HCT116 (cell line): ENCODE measurements at regions not wholly inside any gene's neighbourhood (a gene's known extent, or its start where the extent isn't known, plus 50 kb on each side); places are given as distances from the start of the nearest gene placed in this dataset.

Experiments
- ATAC-seq: fragments of 200-7000 bp; cut with Tn5 transposase; 2 replicates; pipeline ENCODE4 v1.9.1; 2020; ENCODE audit warnings: mild to moderate bottlenecking, moderate library complexity
- BruUV-seq: library from RNA; stranded (reverse); fragments of 400-500 nt; replicated peaks from 2 replicates; lab custom pipeline; 2021; lab: Mats Ljungman, UMichigan
- CTCF ChIA-PET: fragments of 300-600 bp; sonication (Branson Sonifier 250); formaldehyde crosslinking; loops from one replicate; lab custom pipeline; 2021; ENCODE audit warnings: antibody characterized with exemption; lab: Charles Lee
- POLR2A ChIA-PET: fragments of 300-600, 350-600 bp; sonication (Branson Sonifier 250); formaldehyde crosslinking; loops from one replicate; lab custom pipeline; 2021; ENCODE audit warnings: antibody characterized with exemption; lab: Charles Lee
- RAD21 ChIA-PET, 2 experiments: fragments of 300-600 bp; sonication (Branson Sonifier 250); formaldehyde crosslinking; loops; one replicate each; lab custom pipeline; 2023; ENCODE audit warnings: low total read pairs in 2 of 2; ENCODE audit not compliant: uncharacterized antibody in 2 of 2, unreplicated experiment in 2 of 2, low non-redundant PET in 1 of 2; lab: Charles Lee
- DNase-seq: peaks from one replicate; pipeline ENCODE4 v3.0.0-alpha.2; 2010; ENCODE audit warnings: low read depth, low spot score
- H2AFZ ChIP-seq: fragments of 200-600 bp; shearing (Covaris generic), sonication (generic); 2 replicates; pipeline ENCODE4 v1.6.1; 2017; ENCODE audit warnings: low read depth, mixed run types, mixed read lengths, antibody characterized with exemption, low read length; ENCODE audit not compliant: poor library complexity, severe bottlenecking
- H3K27ac ChIP-seq: 2 replicates; pipeline ENCODE4 v1.5.1; 2012; ENCODE audit warnings: low read depth, low read length
- H3K27me3 ChIP-seq: fragments of 200-600 bp; sonication (generic); 2 replicates; pipeline ENCODE4 v1.6.1; 2016; ENCODE audit warnings: mixed run types, low read length, mixed read lengths; ENCODE audit not compliant: insufficient read depth
- H3K36me3 ChIP-seq, 2 experiments: fragments of 200-500 bp in 1 of 2; fragments of 200-600 bp in 1 of 2; sonication (Bioruptor generic) in 1 of 2; sonication (generic) in 1 of 2; 2 replicates each; pipeline versions ENCODE4 v1.5.1 to v1.6.1; 2014 to 2016; ENCODE audit warnings: low read length in 2 of 2, inconsistent platforms in 1 of 2, mixed read lengths in 1 of 2, mixed run types in 1 of 2; ENCODE audit not compliant: insufficient read depth in 2 of 2, control insufficient read depth in 1 of 2
- H3K4me1 ChIP-seq, 2 experiments: fragments of 200-600 bp in 1 of 2; sonication (generic) in 1 of 2; 2 replicates each; pipeline versions ENCODE4 v1.5.1 to v1.6.1; 2012 to 2017; ENCODE audit warnings: low read length in 2 of 2, inconsistent platforms in 1 of 2, mild to moderate bottlenecking in 1 of 2, mixed read lengths in 1 of 2, mixed run types in 1 of 2, moderate library complexity in 1 of 2; ENCODE audit not compliant: insufficient read depth in 2 of 2, control insufficient read depth in 1 of 2
- H3K4me2 ChIP-seq: fragments of 200-600 bp; sonication (generic); 2 replicates; pipeline ENCODE4 v1.6.1; 2017; ENCODE audit warnings: mixed run types, low read length, mixed read lengths
- H3K4me3 ChIP-seq, 2 experiments: fragments of 200-600 bp in 1 of 2; sonication (generic) in 1 of 2; replicated peaks in 1 of 2; 2 replicates each; pipeline ENCODE4 v1.5.1; 2011 to 2016; ENCODE audit warnings: low read length in 2 of 2, control low read depth in 1 of 2, low read depth in 1 of 2, mild to moderate bottlenecking in 1 of 2, mixed read lengths in 1 of 2, mixed run types in 1 of 2
- H3K79me2 ChIP-seq: fragments of 200-600 bp; sonication (generic); 2 replicates; pipeline ENCODE4 v1.6.1; 2017; ENCODE audit warnings: mild to moderate bottlenecking, mixed run types, low read length, moderate library complexity, mixed read lengths; ENCODE audit not compliant: insufficient read depth
- H3K9ac ChIP-seq: fragments of 200-600 bp; sonication (generic); 2 replicates; pipeline ENCODE4 v1.6.1; 2016; ENCODE audit warnings: low read length, mixed read lengths
- H3K9me2 ChIP-seq: fragments of 200-600 bp; sonication (generic), shearing (Covaris generic); 2 replicates; pipeline ENCODE4 v1.6.1; 2017; ENCODE audit warnings: mixed run types, mild to moderate bottlenecking, moderate library complexity; ENCODE audit not compliant: insufficient read depth
- H3K9me3 ChIP-seq, 2 experiments: fragments of 200-500 bp in 1 of 2; fragments of 200-600 bp in 1 of 2; sonication (Bioruptor generic) in 1 of 2; sonication (generic) in 1 of 2; 2 replicates each; pipeline ENCODE4 v1.6.1; 2014 to 2017; ENCODE audit warnings: low read length in 2 of 2, mixed read lengths in 2 of 2, inconsistent platforms in 1 of 2, low read depth in 1 of 2, mild to moderate bottlenecking in 1 of 2, mixed run types in 1 of 2, moderate library complexity in 1 of 2; ENCODE audit not compliant: control insufficient read depth in 1 of 2, insufficient read depth in 1 of 2
- H4K20me1 ChIP-seq: fragments of 200-600 bp; sonication (generic), shearing (Covaris generic); 2 replicates; pipeline ENCODE4 v1.6.1; 2017; ENCODE audit warnings: mixed run types, mild to moderate bottlenecking, moderate library complexity; ENCODE audit not compliant: insufficient read depth
- CBX3 ChIP-seq: IDR thresholded peaks from 2 replicates; pipeline ENCODE4 v1.6.1; 2012; ENCODE audit warnings: low read depth
- EGR1 ChIP-seq: IDR thresholded peaks from 2 replicates; pipeline ENCODE4 v1.6.1; 2012; ENCODE audit warnings: low read depth
- ELF1 ChIP-seq: IDR thresholded peaks from 2 replicates; pipeline ENCODE4 v1.6.1; 2012; ENCODE audit warnings: low read depth, borderline replicate concordance
- EZH2phosphoT487 ChIP-seq: fragments of 200-600 bp; IDR thresholded peaks from 2 replicates; pipeline ENCODE4 v1.6.1; 2018; ENCODE audit warnings: antibody characterized with exemption, borderline replicate concordance
- JUND ChIP-seq: IDR thresholded peaks from 2 replicates; pipeline ENCODE4 v1.6.1; 2012
- POLR2A ChIP-seq: IDR thresholded peaks from 2 replicates; pipeline ENCODE4 v1.7.0; 2011; ENCODE audit warnings: borderline replicate concordance; ENCODE audit not compliant: insufficient read depth, insufficient read length; ENCODE audit errors: extremely low read depth
- RAD21 ChIP-seq: IDR thresholded peaks from 2 replicates; pipeline ENCODE4 v1.6.1; 2012; ENCODE audit warnings: low read depth, mild to moderate bottlenecking
- SIN3A ChIP-seq: IDR thresholded peaks from 2 replicates; pipeline ENCODE4 v1.6.1; 2012; ENCODE audit warnings: low read depth
- YY1 ChIP-seq: IDR thresholded peaks from 2 replicates; pipeline ENCODE4 v1.6.1; 2011; ENCODE audit warnings: low read length, low read depth, moderate library complexity, mild to moderate bottlenecking; ENCODE audit not compliant: insufficient replicate concordance; ENCODE audit errors: extremely low read depth
- ZNF274 ChIP-seq: fragments of 200-500 bp; sonication (Bioruptor generic); IDR thresholded peaks from 2 replicates; pipeline ENCODE4 v1.6.1; 2014; ENCODE audit warnings: mild to moderate bottlenecking, low read depth, low read length, inconsistent platforms
- intact Hi-C: fragments of 100-400 bp; cut with micrococcal nuclease; formaldehyde crosslinking; loops from 2 replicates; pipeline ENCODE4 v1.10.0; 2022
- TF ChIP-seq, protein P1 (sequence below): IDR thresholded peaks from 2 replicates; pipeline ENCODE4 v1.6.1; 2012; ENCODE audit warnings: low read depth
- TF ChIP-seq, protein P2 (sequence below), 3 experiments: fragments of 200-600 bp in 1 of 3; sonication (generic) in 1 of 3; IDR thresholded peaks in 2 of 3; conservative IDR thresholded peaks in 1 of 3; 2 replicates each; pipeline ENCODE4 v1.5.1; 2012 to 2017; ENCODE audit warnings: low read depth in 2 of 3, low read length in 2 of 3, antibody characterized with exemption in 1 of 3, borderline replicate concordance in 1 of 3, control low read depth in 1 of 3, mild to moderate bottlenecking in 1 of 3, mixed read lengths in 1 of 3, mixed run types in 1 of 3, moderate library complexity in 1 of 3; ENCODE audit not compliant: insufficient read depth in 1 of 3

DNA sequence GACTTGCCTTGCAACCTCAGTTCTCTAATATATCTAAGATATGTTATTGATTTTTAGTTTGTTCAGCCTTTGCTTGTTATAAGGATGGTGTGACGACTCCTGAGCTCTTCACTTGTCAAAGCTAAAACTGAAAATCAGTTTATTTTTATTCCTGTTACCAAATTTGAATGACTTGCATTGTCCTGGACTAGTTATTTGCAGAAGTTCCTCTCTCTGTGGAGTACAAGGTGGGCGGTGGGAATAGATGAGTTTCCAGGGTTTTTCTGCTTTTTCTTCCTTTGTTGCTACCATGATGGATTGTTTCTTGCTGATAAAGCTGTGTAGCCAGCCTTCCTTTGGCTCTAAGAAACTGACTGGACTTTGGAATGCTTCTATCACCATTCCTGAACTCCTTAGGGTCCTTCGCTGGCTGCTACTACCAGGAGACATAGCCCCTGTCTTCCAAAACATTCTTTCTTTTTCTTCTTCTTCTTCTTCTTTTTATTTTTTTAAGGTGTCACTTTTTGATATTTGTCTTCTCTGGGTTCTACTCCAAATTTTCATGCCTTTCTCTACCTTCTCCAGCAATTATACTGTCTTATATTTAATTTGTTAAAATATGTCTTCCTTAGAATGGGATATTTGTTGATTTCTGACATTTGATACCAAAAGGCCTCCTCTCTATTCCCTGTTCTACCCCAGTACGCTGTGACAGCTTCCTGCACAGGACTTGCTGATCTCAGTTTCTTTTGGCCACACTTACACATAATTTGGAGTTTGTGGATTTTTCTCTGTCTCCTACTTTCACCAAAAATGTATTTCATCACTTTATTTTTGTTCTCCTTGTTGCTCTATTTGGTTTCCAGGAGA, 145.1 kb upstream of the THRB start:
- no peaks in the 10 kb centered on the region; the same call in 1 of the 2 replicates for H3K9me2 ChIP-seq
- no peak overlapping the region for H3K4me3 ChIP-seq
- H3K79me2 ChIP-seq: no peaks in the 10 kb centered on the region
- no peaks in the 10 kb centered on the region for H3K9me3 ChIP-seq
- H3K4me1 ChIP-seq: no peaks in the 10 kb centered on the region
- ChIA-PET CTCF (interaction anchor here (0.6 kb wide), 1 partner anchor 477 kb away, joined by 4 read pairs; no protein-coding TSS in a partner anchor), POLR2A (no interaction called here), RAD21 (no interaction called here)
- H3K27ac ChIP-seq: no peak overlapping the region
- TF ChIP-seq SIN3A (no peak), EZH2phosphoT487 (no peak), ELF1 (no peak), JUND (no peak), RAD21 (no peak)
- no peak overlapping the region for H3K4me2 ChIP-seq
- no peaks in the 10 kb centered on the region for H3K36me3 ChIP-seq
- no peak for DNase-seq
- BruUV-seq: no TSS peak
- H4K20me1 ChIP-seq: no peaks in the 10 kb centered on the region
- H2AFZ ChIP-seq: peak overlapping the region; percentile 89
- intact Hi-C loops: loop anchor here (1.0 to 5.0 kb wide), 3 partner anchors 375 to 640 kb away; no protein-coding TSS in a partner anchor
- no peak overlapping the region for H3K9ac ChIP-seq
- no peak for ATAC-seq
- H3K27me3 ChIP-seq: no peaks in the 10 kb centered on the region

DNA sequence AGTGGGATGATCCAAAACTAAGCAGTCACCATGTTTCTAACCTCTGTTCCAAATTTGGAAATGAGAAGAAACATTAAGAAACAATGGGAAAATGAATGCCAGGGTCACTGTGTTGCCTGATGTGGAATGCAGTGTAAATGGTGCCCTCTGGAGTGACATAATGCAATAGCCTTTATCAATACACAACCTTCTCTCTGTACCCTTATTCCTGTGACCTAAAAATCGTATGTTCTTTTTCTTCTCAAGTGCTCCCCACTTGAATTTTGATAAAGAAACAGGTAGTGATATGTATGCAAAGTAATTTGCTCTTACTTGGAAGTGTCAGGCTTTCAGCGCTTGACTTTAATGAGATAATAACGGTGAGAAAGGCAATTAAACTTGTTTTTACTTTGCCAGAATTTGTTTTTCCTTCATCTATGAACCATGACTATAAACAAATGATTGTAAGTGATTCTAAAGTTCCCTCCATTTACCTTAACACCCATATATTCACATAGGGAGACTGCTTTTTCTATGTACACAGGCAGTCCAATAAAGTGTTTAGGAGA, 145.8 kb upstream of the THRB start:
- Histone ChIP-seq H3K36me3 (no peaks in the 10 kb centered on the region), H3K4me2 (no peak overlapping the region), H3K27ac (no peak overlapping the region), H2AFZ (peak overlapping the region; percentile 89), H4K20me1 (no peaks in the 10 kb centered on the region), H3K4me1 (no peaks in the 10 kb centered on the region), H3K27me3 (no peaks in the 10 kb centered on the region), H3K9me3 (no peaks in the 10 kb centered on the region), H3K79me2 (no peaks in the 10 kb centered on the region), H3K4me3 (no peak overlapping the region), H3K9ac (no peak overlapping the region), H3K9me2 (no peaks in the 10 kb centered on the region; the same call in 1 of the 2 replicates)
- POLR2A ChIA-PET: no interaction called here
- ATAC-seq (peak; percentile 94), DNase-seq (peak; percentile 27)
- no TSS peak for BruUV-seq
- intact Hi-C loops: loop anchor here (1.0 to 5.0 kb wide), 3 partner anchors 376 to 641 kb away; no protein-coding TSS in a partner anchor
- RAD21 ChIA-PET: no interaction called here
- CTCF ChIA-PET: interaction anchor here (1.3 kb wide), 1 partner anchor 41 kb away, joined by 3 read pairs; no protein-coding TSS in a partner anchor
- TF ChIP-seq ZNF274 (no peak), YY1 (no peak), POLR2A (no peak), CBX3 (peak; percentile 58; the same call in 1 of the 2 replicates), RAD21 (peak; percentile 79), EGR1 (0 out of 2 replicates have a peak, but pooled peaks have one; percentile 23)
- TF ChIP-seq, protein P1, sequence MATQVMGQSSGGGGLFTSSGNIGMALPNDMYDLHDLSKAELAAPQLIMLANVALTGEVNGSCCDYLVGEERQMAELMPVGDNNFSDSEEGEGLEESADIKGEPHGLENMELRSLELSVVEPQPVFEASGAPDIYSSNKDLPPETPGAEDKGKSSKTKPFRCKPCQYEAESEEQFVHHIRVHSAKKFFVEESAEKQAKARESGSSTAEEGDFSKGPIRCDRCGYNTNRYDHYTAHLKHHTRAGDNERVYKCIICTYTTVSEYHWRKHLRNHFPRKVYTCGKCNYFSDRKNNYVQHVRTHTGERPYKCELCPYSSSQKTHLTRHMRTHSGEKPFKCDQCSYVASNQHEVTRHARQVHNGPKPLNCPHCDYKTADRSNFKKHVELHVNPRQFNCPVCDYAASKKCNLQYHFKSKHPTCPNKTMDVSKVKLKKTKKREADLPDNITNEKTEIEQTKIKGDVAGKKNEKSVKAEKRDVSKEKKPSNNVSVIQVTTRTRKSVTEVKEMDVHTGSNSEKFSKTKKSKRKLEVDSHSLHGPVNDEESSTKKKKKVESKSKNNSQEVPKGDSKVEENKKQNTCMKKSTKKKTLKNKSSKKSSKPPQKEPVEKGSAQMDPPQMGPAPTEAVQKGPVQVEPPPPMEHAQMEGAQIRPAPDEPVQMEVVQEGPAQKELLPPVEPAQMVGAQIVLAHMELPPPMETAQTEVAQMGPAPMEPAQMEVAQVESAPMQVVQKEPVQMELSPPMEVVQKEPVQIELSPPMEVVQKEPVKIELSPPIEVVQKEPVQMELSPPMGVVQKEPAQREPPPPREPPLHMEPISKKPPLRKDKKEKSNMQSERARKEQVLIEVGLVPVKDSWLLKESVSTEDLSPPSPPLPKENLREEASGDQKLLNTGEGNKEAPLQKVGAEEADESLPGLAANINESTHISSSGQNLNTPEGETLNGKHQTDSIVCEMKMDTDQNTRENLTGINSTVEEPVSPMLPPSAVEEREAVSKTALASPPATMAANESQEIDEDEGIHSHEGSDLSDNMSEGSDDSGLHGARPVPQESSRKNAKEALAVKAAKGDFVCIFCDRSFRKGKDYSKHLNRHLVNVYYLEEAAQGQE: no peak
- TF ChIP-seq, protein P2, sequence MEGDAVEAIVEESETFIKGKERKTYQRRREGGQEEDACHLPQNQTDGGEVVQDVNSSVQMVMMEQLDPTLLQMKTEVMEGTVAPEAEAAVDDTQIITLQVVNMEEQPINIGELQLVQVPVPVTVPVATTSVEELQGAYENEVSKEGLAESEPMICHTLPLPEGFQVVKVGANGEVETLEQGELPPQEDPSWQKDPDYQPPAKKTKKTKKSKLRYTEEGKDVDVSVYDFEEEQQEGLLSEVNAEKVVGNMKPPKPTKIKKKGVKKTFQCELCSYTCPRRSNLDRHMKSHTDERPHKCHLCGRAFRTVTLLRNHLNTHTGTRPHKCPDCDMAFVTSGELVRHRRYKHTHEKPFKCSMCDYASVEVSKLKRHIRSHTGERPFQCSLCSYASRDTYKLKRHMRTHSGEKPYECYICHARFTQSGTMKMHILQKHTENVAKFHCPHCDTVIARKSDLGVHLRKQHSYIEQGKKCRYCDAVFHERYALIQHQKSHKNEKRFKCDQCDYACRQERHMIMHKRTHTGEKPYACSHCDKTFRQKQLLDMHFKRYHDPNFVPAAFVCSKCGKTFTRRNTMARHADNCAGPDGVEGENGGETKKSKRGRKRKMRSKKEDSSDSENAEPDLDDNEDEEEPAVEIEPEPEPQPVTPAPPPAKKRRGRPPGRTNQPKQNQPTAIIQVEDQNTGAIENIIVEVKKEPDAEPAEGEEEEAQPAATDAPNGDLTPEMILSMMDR (IDR thresholded peaks at IDR 0.05 in 2 of 3, conservative IDR thresholded peaks at IDR 0.05 in 1 of 3; ENCODE audit: borderline replicate concordance in 1 of 3, insufficient read depth in 1 of 3, low read depth in 2 of 3, low read length in 2 of 3): peak; percentile 52 to 69 (median 59); a peak in 5 of 6 replicates
